ENCODE measurements at regions not wholly inside any gene's neighbourhood (a gene's known extent, or its start where the extent isn't known, plus 50 kb on each side); places are given as distances from the start of the nearest gene placed in this dataset.

GRCh38 chr10:44813201-44813600 lies 97.9 kb upstream of the TMEM72 start:
- Histone ChIP-seq H3K27ac (no peak overlapping the region), H3K27me3 (peaks cover 14% of the 10 kb centered on the region), H3K9me3 (no peaks in the 10 kb centered on the region), H3K4me1 (no peaks in the 10 kb centered on the region), H3K4me3 (no peak overlapping the region), H3K36me3 (no peaks in the 10 kb centered on the region)
- TF ChIP-seq CTCF (IDR thresholded peaks at IDR 0.05), result no peak
- TF ChIP-seq POLR2AphosphoS5 (IDR thresholded peaks at IDR 0.05), result no peak
- TF ChIP-seq POLR2A (IDR thresholded peaks at IDR 0.05), result no peak
- no peak for TF ChIP-seq EP300 (IDR thresholded peaks at IDR 0.05)
- no peak for ATAC-seq
- 90 to 94% methylated on average over 3 of the region's 3 CpGs for WGBS, 2 donors (ENCODE audit: low coverage in 1 of 2)

- TF ChIP-seq CTCF (IDR thresholded peaks at IDR 0.05) (no peak), EP300 (IDR thresholded peaks at IDR 0.05) (no peak), POLR2A (IDR thresholded peaks at IDR 0.05) (no peak), POLR2AphosphoS5 (IDR thresholded peaks at IDR 0.05) (no peak)
- H3K4me1 ChIP-seq, result no peaks in the 10 kb centered on the region
- ATAC-seq, result no peak
These were observed 96.2 kb upstream of the TMEM72 start for GRCh38 chr10:44814929-44815328.

GRCh38 chr10:44818041-44818649 lies 93.0 kb upstream of the TMEM72 start:
- WGBS, 2 donors (ENCODE audit: low coverage in 1 of 2), result 64 to 86% methylated on average over 1 to 4 of the region's 6 CpGs
- Histone ChIP-seq H3K27me3 (peaks cover 10% of the 10 kb centered on the region), H3K9me3 (no peaks in the 10 kb centered on the region), H3K27ac (no peak overlapping the region), H3K4me3 (no peak overlapping the region), H3K36me3 (no peaks in the 10 kb centered on the region), H3K4me1 (no peaks in the 10 kb centered on the region)
- TF ChIP-seq CTCF (IDR thresholded peaks at IDR 0.05), result no peak
- TF ChIP-seq POLR2AphosphoS5 (IDR thresholded peaks at IDR 0.05), result no peak
- TF ChIP-seq EP300 (IDR thresholded peaks at IDR 0.05), result no peak
- TF ChIP-seq POLR2A (IDR thresholded peaks at IDR 0.05), result no peak
- ATAC-seq, result no peak

More at GRCh38 chr10:44814929-44815328, 96.2 kb upstream of the TMEM72 start:
- H3K36me3 ChIP-seq, result no peaks in the 10 kb centered on the region
- H3K27me3 ChIP-seq, result peaks cover 17% of the 10 kb centered on the region
- no peak overlapping the region for H3K4me3 ChIP-seq
- H3K27ac ChIP-seq, result no peak overlapping the region
- H3K9me3 ChIP-seq, result no peaks in the 10 kb centered on the region
- WGBS, 2 donors (ENCODE audit: low coverage in 1 of 2), result 67 to 100% methylated on average over 1 of the region's 2 CpGs

- no peak overlapping the region for H3K4me3 ChIP-seq
- no CpG with 5 or more reads among the region's 5 CpGs for WGBS, 2 donors (ENCODE audit: low coverage in 1 of 2)
- no peak for ATAC-seq
- peaks cover 10% of the 10 kb centered on the region for H3K27me3 ChIP-seq
- no peaks in the 10 kb centered on the region for H3K4me1 ChIP-seq
- H3K36me3 ChIP-seq, result no peaks in the 10 kb centered on the region
- no peak overlapping the region for H3K27ac ChIP-seq
- TF ChIP-seq POLR2AphosphoS5 (IDR thresholded peaks at IDR 0.05) (no peak), CTCF (IDR thresholded peaks at IDR 0.05) (no peak), POLR2A (IDR thresholded peaks at IDR 0.05) (no peak), EP300 (IDR thresholded peaks at IDR 0.05) (no peak)
- no peaks in the 10 kb centered on the region for H3K9me3 ChIP-seq
These were observed 92.4 kb upstream of the TMEM72 start for GRCh38 chr10:44818701-44819127.

GRCh38 chr10:44820094-44820493 lies 91.0 kb upstream of the TMEM72 start:
- Histone ChIP-seq H3K27me3 (peaks cover 10% of the 10 kb centered on the region), H3K36me3 (no peaks in the 10 kb centered on the region), H3K9me3 (no peaks in the 10 kb centered on the region), H3K27ac (no peak overlapping the region), H3K4me3 (no peak overlapping the region), H3K4me1 (no peaks in the 10 kb centered on the region)
- TF ChIP-seq POLR2A (IDR thresholded peaks at IDR 0.05), result no peak
- TF ChIP-seq EP300 (IDR thresholded peaks at IDR 0.05), result no peak
- TF ChIP-seq POLR2AphosphoS5 (IDR thresholded peaks at IDR 0.05), result no peak
- no peak for TF ChIP-seq CTCF (IDR thresholded peaks at IDR 0.05)
- 83 to 89% methylated on average over 3 of the region's 3 CpGs for WGBS, 2 donors (ENCODE audit: low coverage in 1 of 2)
- no peak for ATAC-seq
